Endothelial cell (in vitro differentiated cells): ENCODE measurements at regions not wholly inside any gene's neighbourhood (a gene's known extent, or its start where the extent isn't known, plus 50 kb on each side); places are given as distances from the start of the nearest gene placed in this dataset.
"Not testable (repeated sequence)": the region's sequence is repeated elsewhere in the genome, so short reads cannot be mapped to it uniquely, and the experiment has no call there.

Experiments used
- DNase-seq: peaks from one replicate; pipeline ENCODE4 v3.0.0; 2021; ENCODE audit warnings: low spot score
- H3K27ac Mint-ChIP-seq: one replicate; pipeline ENCODE4 v1.8.0; 2021; ENCODE audit warnings: mixed read lengths, inconsistent platforms; ENCODE audit not compliant: unreplicated experiment
- H3K27me3 Mint-ChIP-seq: one replicate; pipeline ENCODE4 v1.8.0; 2021; ENCODE audit warnings: mild to moderate bottlenecking, moderate library complexity, mixed read lengths, inconsistent platforms; ENCODE audit not compliant: unreplicated experiment
- H3K36me3 Mint-ChIP-seq: one replicate; pipeline ENCODE4 v1.8.0; 2021; ENCODE audit warnings: mild to moderate bottlenecking, low read depth, mixed read lengths, inconsistent platforms; ENCODE audit not compliant: unreplicated experiment
- H3K4me1 Mint-ChIP-seq: one replicate; pipeline ENCODE4 v1.8.0; 2021; ENCODE audit warnings: mild to moderate bottlenecking, mixed read lengths, inconsistent platforms; ENCODE audit not compliant: unreplicated experiment
- H3K4me3 Mint-ChIP-seq: one replicate; pipeline ENCODE4 v1.8.0; 2021; ENCODE audit warnings: mild to moderate bottlenecking, mixed read lengths, inconsistent platforms; ENCODE audit not compliant: unreplicated experiment
- H3K9me3 Mint-ChIP-seq: one replicate; pipeline ENCODE4 v1.8.0; 2021; ENCODE audit warnings: mixed read lengths, inconsistent platforms; ENCODE audit not compliant: unreplicated experiment
- TF ChIP-seq, protein P1 (sequence below): fragments of 200-600 bp; sonication (generic); IDR thresholded peaks from one replicate; pipeline ENCODE4 v1.5.0; 2021; ENCODE audit warnings: antibody characterized with exemption; ENCODE audit not compliant: unreplicated experiment

DNA sequence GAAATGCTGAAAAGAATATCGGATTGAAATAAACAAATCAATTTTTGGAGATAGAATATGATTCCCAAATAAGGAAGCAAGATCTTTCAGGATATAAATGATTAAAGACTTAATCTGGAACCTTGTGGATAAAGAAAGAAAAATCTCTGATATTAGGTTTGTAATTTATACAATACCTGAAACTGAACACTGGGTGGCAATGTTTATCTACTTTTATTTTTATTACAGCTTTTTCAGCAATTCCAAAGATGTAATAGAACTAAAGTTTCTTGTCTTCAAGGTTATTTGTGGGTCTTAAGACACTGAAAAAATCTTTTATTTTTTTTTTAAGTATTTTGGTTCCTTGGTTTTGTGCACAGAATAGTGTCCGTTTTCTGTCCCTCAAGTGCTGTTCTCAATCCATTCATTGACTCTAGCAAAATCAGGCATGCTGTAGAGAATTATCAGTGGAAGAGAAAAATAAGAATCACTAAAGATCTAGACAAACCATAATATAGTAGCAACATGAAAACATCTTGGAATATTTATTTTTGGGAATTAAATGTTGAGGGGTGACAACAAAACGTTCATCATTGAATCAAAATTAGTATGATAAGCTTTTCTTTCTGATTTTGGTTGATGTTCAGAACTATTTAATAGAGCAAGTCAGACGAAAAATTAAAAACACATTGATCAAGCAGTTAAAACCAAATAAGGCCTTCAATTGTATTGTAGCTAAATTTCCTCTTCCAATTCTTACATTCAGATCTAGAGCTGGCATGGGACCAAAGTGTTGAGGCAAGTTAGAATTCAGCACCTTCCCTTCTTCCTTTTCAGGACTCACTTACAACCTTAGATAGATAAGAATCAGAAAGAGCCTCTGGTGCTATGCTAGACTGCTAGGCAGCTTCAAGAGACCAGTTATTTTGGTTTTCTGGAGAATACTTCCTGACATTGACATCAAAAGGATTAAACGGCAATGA is 704.4 kb upstream of the PCDH20 start:
- no peaks in the 10 kb centered on the region for H3K36me3 Mint-ChIP-seq

GRCh38 chr13:62115831-62116230 is 700.2 kb upstream of the PCDH20 start:
- Mint-ChIP-seq H3K27me3 (no peaks in the 10 kb centered on the region), H3K36me3 (no peaks in the 10 kb centered on the region), H3K4me3 (no peak overlapping the region), H3K27ac (no peak overlapping the region), H3K4me1 (no peaks in the 10 kb centered on the region), H3K9me3 (no peaks in the 10 kb centered on the region)
- DNase-seq: no peak
- TF ChIP-seq, protein P1, sequence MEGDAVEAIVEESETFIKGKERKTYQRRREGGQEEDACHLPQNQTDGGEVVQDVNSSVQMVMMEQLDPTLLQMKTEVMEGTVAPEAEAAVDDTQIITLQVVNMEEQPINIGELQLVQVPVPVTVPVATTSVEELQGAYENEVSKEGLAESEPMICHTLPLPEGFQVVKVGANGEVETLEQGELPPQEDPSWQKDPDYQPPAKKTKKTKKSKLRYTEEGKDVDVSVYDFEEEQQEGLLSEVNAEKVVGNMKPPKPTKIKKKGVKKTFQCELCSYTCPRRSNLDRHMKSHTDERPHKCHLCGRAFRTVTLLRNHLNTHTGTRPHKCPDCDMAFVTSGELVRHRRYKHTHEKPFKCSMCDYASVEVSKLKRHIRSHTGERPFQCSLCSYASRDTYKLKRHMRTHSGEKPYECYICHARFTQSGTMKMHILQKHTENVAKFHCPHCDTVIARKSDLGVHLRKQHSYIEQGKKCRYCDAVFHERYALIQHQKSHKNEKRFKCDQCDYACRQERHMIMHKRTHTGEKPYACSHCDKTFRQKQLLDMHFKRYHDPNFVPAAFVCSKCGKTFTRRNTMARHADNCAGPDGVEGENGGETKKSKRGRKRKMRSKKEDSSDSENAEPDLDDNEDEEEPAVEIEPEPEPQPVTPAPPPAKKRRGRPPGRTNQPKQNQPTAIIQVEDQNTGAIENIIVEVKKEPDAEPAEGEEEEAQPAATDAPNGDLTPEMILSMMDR: no peak

More for the DNA sequence above, 704.4 kb upstream of the PCDH20 start:
- peaks cover 2% of the 10 kb centered on the region for H3K27me3 Mint-ChIP-seq
- TF ChIP-seq, protein P1: peak; percentile 83
- no peak for DNase-seq
- no peaks in the 10 kb centered on the region for H3K9me3 Mint-ChIP-seq
- no peaks in the 10 kb centered on the region for H3K4me1 Mint-ChIP-seq
- H3K27ac Mint-ChIP-seq: no peak overlapping the region
- H3K4me3 Mint-ChIP-seq: no peak overlapping the region

DNA sequence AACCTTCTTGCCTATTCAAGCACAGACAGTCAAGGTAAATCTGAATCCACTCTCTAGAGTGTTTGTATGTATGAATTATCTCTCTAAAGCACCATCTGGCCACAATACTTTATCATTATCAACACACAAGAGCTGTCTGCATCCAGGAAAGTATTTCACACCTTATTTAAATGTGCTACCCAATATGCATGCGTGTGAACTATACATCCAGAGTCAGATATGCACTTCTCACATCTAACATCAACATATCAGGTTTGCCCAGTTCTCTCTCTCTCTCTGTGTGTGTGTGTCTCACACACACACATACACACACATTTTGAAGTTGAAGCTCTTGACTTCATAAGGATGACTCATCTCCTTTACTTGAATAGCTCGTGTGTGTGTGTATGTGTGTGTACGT is 697.5 kb upstream of the PCDH20 start:
- Mint-ChIP-seq H3K4me3 (no peak overlapping the region), H3K27ac (no peak overlapping the region), H3K27me3 (no peaks in the 10 kb centered on the region), H3K9me3 (no peaks in the 10 kb centered on the region), H3K36me3 (no peaks in the 10 kb centered on the region), H3K4me1 (no peaks in the 10 kb centered on the region)
- TF ChIP-seq, protein P1: no peak
- DNase-seq: no peak

DNA sequence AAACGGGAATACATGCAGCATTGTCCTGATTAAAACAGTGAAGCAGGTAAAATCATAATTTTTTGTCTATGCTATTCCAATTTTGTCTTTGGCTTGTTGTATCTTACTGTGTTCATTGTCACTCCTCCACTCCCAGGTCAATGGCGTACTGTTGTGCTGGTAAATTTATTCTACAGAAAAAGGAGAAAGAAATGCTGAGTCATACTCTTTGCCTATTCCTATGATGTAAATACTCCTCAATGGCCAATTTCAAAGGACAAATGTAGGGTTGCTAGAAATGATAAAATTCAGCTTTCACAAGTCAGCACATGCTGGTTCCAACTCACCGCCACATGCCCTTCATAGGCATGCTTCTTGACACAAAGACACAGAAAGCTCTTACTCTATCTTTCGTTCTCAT is 694.4 kb upstream of the PCDH20 start:
- H3K27ac Mint-ChIP-seq: no peak overlapping the region
- no peak overlapping the region for H3K4me3 Mint-ChIP-seq
- TF ChIP-seq, protein P1: no peak
- no peaks in the 10 kb centered on the region for H3K36me3 Mint-ChIP-seq
- no peaks in the 10 kb centered on the region for H3K4me1 Mint-ChIP-seq
- DNase-seq: no peak
- H3K9me3 Mint-ChIP-seq: no peaks in the 10 kb centered on the region
- H3K27me3 Mint-ChIP-seq: no peaks in the 10 kb centered on the region

- H3K9me3 Mint-ChIP-seq, H3K27ac Mint-ChIP-seq, H3K4me1 Mint-ChIP-seq, DNase-seq, H3K27me3 Mint-ChIP-seq, H3K4me3 Mint-ChIP-seq, H3K36me3 Mint-ChIP-seq: not testable (repeated sequence)
These were observed 688.5 kb upstream of the PCDH20 start for GRCh38 chr13:62104136-62104535.
